OCI-LY7 (cell line): ENCODE measurements at regions not wholly inside any gene's neighbourhood (a gene's known extent, or its start where the extent isn't known, plus 50 kb on each side); places are given as distances from the start of the nearest gene placed in this dataset.

Experiments used
- BruUV-seq: library from RNA; stranded (reverse); fragments of 400-500 nt; replicated peaks from 2 replicates; lab custom pipeline; 2021; lab: Mats Ljungman, UMichigan
- CTCF ChIA-PET: fragments of 300-600 bp; sonication (Branson Sonifier 250); formaldehyde crosslinking; loops from one replicate; lab custom pipeline; 2022; ENCODE audit warnings: antibody characterized with exemption; ENCODE audit not compliant: unreplicated experiment; lab: Charles Lee
- POLR2A ChIA-PET: fragments of 300-600 bp; sonication (Branson Sonifier 250); formaldehyde crosslinking; loops from one replicate; lab custom pipeline; 2022; ENCODE audit warnings: antibody characterized with exemption; lab: Charles Lee
- DNase-seq: peaks from one replicate; pipeline ENCODE4 v3.0.0-alpha.2; 2015; ENCODE audit warnings: low spot score
- H2AFZ ChIP-seq: fragments of 200-600 bp; sonication (generic), shearing (Covaris generic); 2 replicates; pipeline ENCODE4 v1.6.1; 2014; ENCODE audit warnings: mild to moderate bottlenecking, antibody characterized with exemption, low read length, moderate library complexity
- H3K27ac ChIP-seq: fragments of 200-600 bp; sonication (generic); 2 replicates; pipeline ENCODE4 v1.5.1; 2014; ENCODE audit warnings: mixed run types, low read depth, mild to moderate bottlenecking, moderate library complexity, low read length, inconsistent platforms; ENCODE audit not compliant: poor library complexity, severe bottlenecking
- H3K36me3 ChIP-seq: fragments of 200-600 bp; sonication (generic); 2 replicates; pipeline ENCODE4 v1.6.1; 2014; ENCODE audit warnings: mild to moderate bottlenecking, antibody characterized with exemption, low read length, moderate library complexity, mixed read lengths; ENCODE audit not compliant: insufficient read depth
- H3K4me1 ChIP-seq: fragments of 200-600 bp; sonication (generic); 2 replicates; pipeline ENCODE4 v1.5.1; 2014; ENCODE audit warnings: mild to moderate bottlenecking, low read length; ENCODE audit not compliant: insufficient read depth, poor library complexity, severe bottlenecking
- H3K4me2 ChIP-seq: fragments of 200-600 bp; sonication (generic); 2 replicates; pipeline ENCODE4 v1.6.1; 2014; ENCODE audit warnings: mild to moderate bottlenecking, low read length
- H3K4me3 ChIP-seq: fragments of 200-600 bp; sonication (generic); 2 replicates; pipeline ENCODE4 v1.5.1; 2014; ENCODE audit warnings: mild to moderate bottlenecking, low read depth, low read length; ENCODE audit not compliant: poor library complexity, severe bottlenecking
- H3K79me2 ChIP-seq: fragments of 200-600 bp; sonication (generic); 2 replicates; pipeline ENCODE4 v1.6.1; 2016; ENCODE audit warnings: low read depth, mild to moderate bottlenecking, low read length, moderate library complexity, mixed read lengths; ENCODE audit not compliant: insufficient read depth
- H3K9me2 ChIP-seq: fragments of 200-600 bp; sonication (generic); 2 replicates; pipeline ENCODE4 v1.6.1; 2016; ENCODE audit warnings: mild to moderate bottlenecking, low read length, mixed read lengths; ENCODE audit not compliant: insufficient read depth
- H3K9me3 ChIP-seq: fragments of 200-600 bp; sonication (generic); 2 replicates; pipeline ENCODE4 v1.6.1; 2014; ENCODE audit warnings: mild to moderate bottlenecking, mixed run types, low read length, mixed read lengths
- H4K20me1 ChIP-seq: fragments of 200-600 bp; sonication (generic); 2 replicates; pipeline ENCODE4 v1.6.1; 2014; ENCODE audit warnings: mild to moderate bottlenecking, antibody characterized with exemption, low read length, moderate library complexity, mixed read lengths; ENCODE audit not compliant: insufficient read depth
- CTCF ChIP-seq: fragments of 200-600 bp; sonication (generic); conservative IDR thresholded peaks from 2 replicates; pipeline ENCODE4 v1.5.1; 2014; ENCODE audit warnings: mild to moderate bottlenecking, antibody characterized with exemption, low read length, moderate library complexity, mixed read lengths
- EZH2phosphoT487 ChIP-seq: fragments of 200-600 bp; sonication (generic); IDR thresholded peaks from 2 replicates; pipeline ENCODE4 v1.6.1; 2018; ENCODE audit warnings: low read depth, borderline replicate concordance, mild to moderate bottlenecking, mixed run types, antibody characterized with exemption, low read length, moderate library complexity, mixed read lengths
- intact Hi-C: fragments of 100-400 bp; cut with micrococcal nuclease; formaldehyde crosslinking; loops from one replicate; pipeline ENCODE4 v1.10.0; 2022; ENCODE audit not compliant: unreplicated experiment

GRCh38 chr6:137795501-137795900, 71.6 kb upstream of the TNFAIP3 start:
- Histone ChIP-seq H2AFZ (no peak overlapping the region), H3K4me2 (no peak overlapping the region), H3K9me2 (no peaks in the 10 kb centered on the region), H3K4me1 (peaks cover 10% of the 10 kb centered on the region), H3K79me2 (no peaks in the 10 kb centered on the region), H3K4me3 (no peak overlapping the region), H3K27ac (no peak overlapping the region), H3K9me3 (no peaks in the 10 kb centered on the region), H4K20me1 (no peaks in the 10 kb centered on the region), H3K36me3 (no peaks in the 10 kb centered on the region)
- no peak for DNase-seq
- intact Hi-C loops, result no loop called here
- TF ChIP-seq EZH2phosphoT487 (no peak), CTCF (no peak)
- CTCF ChIA-PET, result no interaction called here
- BruUV-seq, result no TSS peak
- POLR2A ChIA-PET, result interaction anchor here (1.0 to 1.1 kb wide), 2 partner anchors 15 to 213 kb away, joined by 3 read pairs; no protein-coding TSS in a partner anchor

- intact Hi-C loops, result no loop called here
- POLR2A ChIA-PET, result interaction anchor here (0.6 to 2.2 kb wide), 7 partner anchors 9 to 366 kb away, joined by 3 to 10 read pairs (median 4); no protein-coding TSS in a partner anchor
Observed at GRCh38 chr6:137798261-137798660, 68.8 kb upstream of the TNFAIP3 start.

More at GRCh38 chr6:137798261-137798660, 68.8 kb upstream of the TNFAIP3 start:
- no peaks in the 10 kb centered on the region for H3K36me3 ChIP-seq
- no peaks in the 10 kb centered on the region for H3K9me2 ChIP-seq
- no peak overlapping the region for H3K4me3 ChIP-seq
- H3K79me2 ChIP-seq, result no peaks in the 10 kb centered on the region
- TF ChIP-seq EZH2phosphoT487 (no peak), CTCF (no peak)
- no peaks in the 10 kb centered on the region for H3K9me3 ChIP-seq
- no peak for DNase-seq
- H3K4me2 ChIP-seq, result no peak overlapping the region
- CTCF ChIA-PET, result interaction anchor here (1.0 kb wide), 1 partner anchor 69 kb away, joined by 3 read pairs; no protein-coding TSS in a partner anchor
- no peak overlapping the region for H3K27ac ChIP-seq
- no peaks in the 10 kb centered on the region for H4K20me1 ChIP-seq
- H3K4me1 ChIP-seq, result peaks cover 6% of the 10 kb centered on the region
- no TSS peak for BruUV-seq
- H2AFZ ChIP-seq, result no peak overlapping the region
